22Rv1 (cell line): ENCODE measurements at regions not wholly inside any gene's neighbourhood (a gene's known extent, or its start where the extent isn't known, plus 50 kb on each side); places are given as distances from the start of the nearest gene placed in this dataset.

Source experiments
- H3K27ac ChIP-seq: fragments of 450-650 bp; 2 replicates; pipeline ENCODE4 v1.5.1; 2017
- ZFX ChIP-seq: fragments of 450-650 bp; IDR thresholded peaks from 2 replicates; pipeline ENCODE4 v1.6.1; 2017; ENCODE audit warnings: antibody characterized with exemption, borderline replicate concordance
- TF ChIP-seq, protein P1 (sequence below): fragments of 450-650 bp; IDR thresholded peaks from 2 replicates; pipeline ENCODE4 v1.5.1; 2017; ENCODE audit warnings: mild to moderate bottlenecking

DNA sequence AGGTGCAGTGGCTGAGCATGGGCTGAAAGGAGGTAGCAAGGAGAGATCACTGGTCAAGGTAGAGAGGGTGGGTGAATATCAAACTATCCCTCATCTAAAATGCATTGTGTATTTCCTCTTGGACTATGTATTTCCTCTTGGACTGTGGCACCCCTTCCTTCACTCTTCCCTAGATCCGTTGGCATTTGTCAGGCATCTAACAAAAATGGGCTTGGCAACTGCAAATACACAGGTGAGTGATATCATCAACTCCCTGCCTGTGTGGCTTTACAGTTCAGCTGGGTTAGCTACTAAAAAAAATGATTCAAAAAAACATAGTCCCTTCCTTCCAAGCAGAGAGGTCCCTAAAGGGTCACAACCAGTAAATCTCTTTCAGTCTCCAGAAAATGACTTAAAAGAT, 142.8 kb upstream of the FUT8 start:
- no peak for TF ChIP-seq ZFX
- TF ChIP-seq, protein P1, sequence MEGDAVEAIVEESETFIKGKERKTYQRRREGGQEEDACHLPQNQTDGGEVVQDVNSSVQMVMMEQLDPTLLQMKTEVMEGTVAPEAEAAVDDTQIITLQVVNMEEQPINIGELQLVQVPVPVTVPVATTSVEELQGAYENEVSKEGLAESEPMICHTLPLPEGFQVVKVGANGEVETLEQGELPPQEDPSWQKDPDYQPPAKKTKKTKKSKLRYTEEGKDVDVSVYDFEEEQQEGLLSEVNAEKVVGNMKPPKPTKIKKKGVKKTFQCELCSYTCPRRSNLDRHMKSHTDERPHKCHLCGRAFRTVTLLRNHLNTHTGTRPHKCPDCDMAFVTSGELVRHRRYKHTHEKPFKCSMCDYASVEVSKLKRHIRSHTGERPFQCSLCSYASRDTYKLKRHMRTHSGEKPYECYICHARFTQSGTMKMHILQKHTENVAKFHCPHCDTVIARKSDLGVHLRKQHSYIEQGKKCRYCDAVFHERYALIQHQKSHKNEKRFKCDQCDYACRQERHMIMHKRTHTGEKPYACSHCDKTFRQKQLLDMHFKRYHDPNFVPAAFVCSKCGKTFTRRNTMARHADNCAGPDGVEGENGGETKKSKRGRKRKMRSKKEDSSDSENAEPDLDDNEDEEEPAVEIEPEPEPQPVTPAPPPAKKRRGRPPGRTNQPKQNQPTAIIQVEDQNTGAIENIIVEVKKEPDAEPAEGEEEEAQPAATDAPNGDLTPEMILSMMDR, result no peak
- H3K27ac ChIP-seq, result no peak overlapping the region

DNA sequence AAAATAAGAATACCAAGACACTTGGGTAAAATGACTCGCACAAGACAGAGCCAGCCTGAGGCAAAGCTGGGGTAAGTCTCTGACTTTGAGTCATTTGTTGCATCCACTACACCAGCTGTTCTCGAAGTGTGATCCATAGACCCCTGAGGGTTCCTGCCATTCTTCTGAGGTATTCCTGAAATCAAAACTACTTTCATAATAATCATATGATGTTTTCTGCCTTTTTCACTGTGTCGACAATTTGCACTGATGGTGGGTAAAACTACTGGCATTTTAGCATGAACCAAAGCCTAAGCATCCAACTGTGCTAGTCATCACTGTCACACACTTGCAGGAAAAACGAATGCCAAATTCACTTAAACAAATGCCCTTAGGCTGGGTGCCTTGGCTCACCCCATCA, 135.5 kb upstream of the FUT8 start:
- TF ChIP-seq ZFX, result no peak
- TF ChIP-seq, protein P1, result no peak
- no peak overlapping the region for H3K27ac ChIP-seq

DNA sequence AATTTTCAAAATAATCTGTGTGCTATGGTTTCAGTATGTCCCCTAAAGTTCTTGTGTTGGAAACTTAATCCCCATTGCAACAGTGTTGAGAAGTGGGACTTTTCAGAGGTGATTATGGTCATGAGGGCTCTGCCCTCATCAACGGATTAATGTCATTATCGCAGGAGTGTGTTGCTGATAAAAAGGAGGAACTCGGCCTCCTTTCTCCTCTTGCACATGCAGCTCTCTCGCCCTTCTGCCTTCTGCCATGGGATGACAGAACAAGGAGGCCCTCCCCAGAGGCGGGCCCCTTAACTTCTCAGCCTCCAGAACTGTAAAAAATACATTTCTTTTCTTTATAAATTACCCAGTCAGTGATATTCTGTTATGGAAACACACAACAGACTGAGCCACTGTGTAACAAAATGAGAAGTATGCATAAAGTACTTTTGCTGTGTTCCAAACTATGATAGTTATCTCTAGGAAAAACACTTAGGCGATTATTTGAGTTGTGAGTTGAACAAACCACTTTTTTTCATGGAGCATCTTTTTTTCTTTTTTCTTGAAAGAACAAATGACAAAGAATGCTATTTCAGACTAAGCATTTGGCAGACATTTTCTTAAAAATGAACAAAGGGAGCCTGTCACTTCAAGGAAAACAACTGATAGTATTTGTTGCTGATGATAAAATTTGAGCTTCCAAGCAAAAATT, 134.8 kb upstream of the FUT8 start:
- TF ChIP-seq ZFX, result no peak
- TF ChIP-seq, protein P1, result no peak

DNA sequence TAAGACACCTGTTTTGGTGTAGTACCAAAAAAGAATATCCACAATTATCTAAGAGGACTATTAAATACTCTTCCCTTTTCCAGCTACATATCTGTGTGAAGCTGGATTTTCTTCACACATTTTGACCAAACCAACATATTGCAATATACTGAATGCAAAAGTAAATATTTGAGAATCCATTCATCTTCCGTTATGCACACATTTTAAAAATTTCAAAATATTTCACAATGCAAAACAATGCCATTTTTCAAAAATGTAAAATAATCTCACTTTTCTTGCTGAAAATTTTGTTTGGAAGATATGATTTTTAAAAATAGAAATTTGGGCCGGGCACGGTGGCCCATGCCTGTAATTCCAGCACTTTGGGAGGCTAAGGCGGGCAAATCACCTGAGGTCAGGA, 133.9 kb upstream of the FUT8 start:
- H3K27ac ChIP-seq, result no peak overlapping the region
- TF ChIP-seq, protein P1, result no peak
- TF ChIP-seq ZFX, result no peak

More for the DNA sequence above, 134.8 kb upstream of the FUT8 start:
- no peak overlapping the region for H3K27ac ChIP-seq

DNA sequence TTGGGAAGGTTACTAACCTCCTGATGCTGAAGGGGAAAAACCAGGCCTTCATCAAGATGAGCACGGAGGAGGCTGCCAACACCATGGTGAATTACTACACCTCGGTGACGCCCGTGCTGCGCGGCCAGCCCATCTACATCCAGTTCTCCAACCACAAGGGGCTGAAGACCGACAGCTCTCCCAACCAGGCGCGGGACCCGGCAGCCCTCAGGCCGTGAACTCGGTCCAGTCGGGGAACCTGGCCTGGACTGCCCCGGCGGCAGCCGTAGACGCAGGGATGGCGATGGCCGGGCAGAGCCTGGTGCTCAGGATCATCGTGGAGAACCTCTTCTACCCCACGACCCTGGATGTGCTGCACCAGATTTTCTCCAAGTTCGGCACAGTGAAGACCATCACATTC, 133.0 kb upstream of the FUT8 start:
- H3K27ac ChIP-seq, result no peak overlapping the region
- TF ChIP-seq ZFX, result no peak
- TF ChIP-seq, protein P1, result no peak

DNA sequence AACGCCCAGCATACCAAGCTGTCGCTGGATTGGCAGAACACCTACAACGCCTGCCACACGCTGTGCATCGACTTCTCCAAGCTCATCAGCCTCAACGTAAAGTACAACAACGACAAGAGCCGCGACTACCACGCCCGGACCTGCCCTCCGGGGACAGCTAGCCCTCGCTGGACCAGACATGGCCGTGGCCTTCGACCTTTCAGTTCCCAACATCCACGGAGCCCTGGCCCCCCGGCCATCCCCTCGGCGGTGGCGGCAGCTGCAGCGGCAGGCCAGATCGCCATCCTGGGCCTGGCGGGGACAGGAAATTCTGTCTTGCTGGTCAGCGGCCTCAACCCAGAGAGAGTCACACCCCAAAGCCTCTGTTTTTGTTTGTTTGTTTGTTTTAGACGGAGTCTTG, 132.6 kb upstream of the FUT8 start:
- no peak overlapping the region for H3K27ac ChIP-seq
- TF ChIP-seq, protein P1, result no peak
- TF ChIP-seq ZFX, result no peak

DNA sequence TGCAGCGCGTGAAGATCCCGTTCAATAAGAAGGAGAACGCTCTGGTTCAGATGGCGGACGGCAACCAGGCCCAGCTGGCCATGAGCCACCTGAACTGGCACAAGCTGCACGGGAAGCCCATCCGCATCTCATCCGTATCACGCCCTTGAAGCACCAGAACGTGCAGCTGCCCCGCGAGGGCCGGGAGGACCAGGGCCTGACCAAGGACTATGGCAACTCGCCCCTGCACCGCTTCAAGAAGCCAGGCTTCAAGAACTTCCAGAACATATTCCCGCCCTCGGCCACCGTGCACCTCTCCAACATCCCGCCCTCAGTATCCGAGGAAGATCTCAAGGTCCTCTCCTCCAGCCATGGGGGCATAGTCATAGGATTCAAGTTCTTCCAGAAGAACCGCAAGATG, 131.9 kb upstream of the FUT8 start:
- TF ChIP-seq, protein P1, result no peak
- TF ChIP-seq ZFX, result no peak

More for the DNA sequence above, 131.9 kb upstream of the FUT8 start:
- H3K27ac ChIP-seq, result no peak overlapping the region
